ENCODE measurements at regions not wholly inside any gene's neighbourhood (a gene's known extent, or its start where the extent isn't known, plus 50 kb on each side); places are given as distances from the start of the nearest gene placed in this dataset.

- Histone ChIP-seq H3K27ac (no peak overlapping the region), H3K9me3 (no peaks in the 10 kb centered on the region), H3K9ac (ENCODE audit: low read depth in 2 of 2, low read length in 2 of 2) (no peak overlapping the region), H3K4me1 (no peaks in the 10 kb centered on the region), H3K27me3 (no peaks in the 10 kb centered on the region), H3K36me3 (no peaks in the 10 kb centered on the region), H3K4me3 (no peak overlapping the region)
- DNase-seq = no peak
- no peak for TF ChIP-seq CTCF (IDR thresholded peaks at IDR 0.05)
- intact Hi-C loops (cut with DNase I) = no loop called here
Observed at GRCh38 chr18:45456090-45457021, 158.9 kb upstream of the SLC14A2 start.

- no peak overlapping the region for H3K9ac ChIP-seq (ENCODE audit: low read depth in 2 of 2, low read length in 2 of 2)
- TF ChIP-seq CTCF (IDR thresholded peaks at IDR 0.05) = no peak
Observed at GRCh38 chr18:45458033-45458432, 157.2 kb upstream of the SLC14A2 start.

GRCh38 chr18:45462179-45462578, 153.1 kb upstream of the SLC14A2 start:
- no peaks in the 10 kb centered on the region for H3K9me3 ChIP-seq

More at GRCh38 chr18:45458033-45458432, 157.2 kb upstream of the SLC14A2 start:
- no peak for DNase-seq
- no peak overlapping the region for H3K27ac ChIP-seq
- no peaks in the 10 kb centered on the region for H3K36me3 ChIP-seq
- H3K4me3 ChIP-seq = no peak overlapping the region
- H3K4me1 ChIP-seq = no peaks in the 10 kb centered on the region
- H3K27me3 ChIP-seq = no peaks in the 10 kb centered on the region
- intact Hi-C loops (cut with DNase I) = no loop called here
- H3K9me3 ChIP-seq = no peaks in the 10 kb centered on the region

GRCh38 chr18:45463451-45463850, 151.8 kb upstream of the SLC14A2 start:
- no peak overlapping the region for H3K4me3 ChIP-seq
- H3K9me3 ChIP-seq = no peaks in the 10 kb centered on the region
- H3K36me3 ChIP-seq = no peaks in the 10 kb centered on the region
- H3K9ac ChIP-seq (ENCODE audit: low read depth in 2 of 2, low read length in 2 of 2) = no peak overlapping the region
- intact Hi-C loops (cut with DNase I) = no loop called here
- no peak overlapping the region for H3K27ac ChIP-seq
- H3K4me1 ChIP-seq = no peaks in the 10 kb centered on the region
- TF ChIP-seq CTCF (IDR thresholded peaks at IDR 0.05) = no peak
- H3K27me3 ChIP-seq = no peaks in the 10 kb centered on the region
- DNase-seq = no peak

More at GRCh38 chr18:45462179-45462578, 153.1 kb upstream of the SLC14A2 start:
- no peaks in the 10 kb centered on the region for H3K4me1 ChIP-seq
- no peak overlapping the region for H3K9ac ChIP-seq (ENCODE audit: low read depth in 2 of 2, low read length in 2 of 2)
- H3K36me3 ChIP-seq = no peaks in the 10 kb centered on the region
- no peak overlapping the region for H3K27ac ChIP-seq
- no peak for DNase-seq
- H3K4me3 ChIP-seq = no peak overlapping the region
- H3K27me3 ChIP-seq = no peaks in the 10 kb centered on the region
- intact Hi-C loops (cut with DNase I) = no loop called here
- no peak for TF ChIP-seq CTCF (IDR thresholded peaks at IDR 0.05)

GRCh38 chr18:45464619-45465018, 150.7 kb upstream of the SLC14A2 start:
- no peaks in the 10 kb centered on the region for H3K9me3 ChIP-seq
- no peak for DNase-seq

More at GRCh38 chr18:45464619-45465018, 150.7 kb upstream of the SLC14A2 start:
- H3K9ac ChIP-seq (ENCODE audit: low read depth in 2 of 2, low read length in 2 of 2) = no peak overlapping the region
- no peak for TF ChIP-seq CTCF (IDR thresholded peaks at IDR 0.05)
- intact Hi-C loops (cut with DNase I) = no loop called here
- no peaks in the 10 kb centered on the region for H3K4me1 ChIP-seq
- no peak overlapping the region for H3K4me3 ChIP-seq
- no peaks in the 10 kb centered on the region for H3K36me3 ChIP-seq
- no peak overlapping the region for H3K27ac ChIP-seq
- H3K27me3 ChIP-seq = no peaks in the 10 kb centered on the region
